ENCODE measurements at regions not wholly inside any gene's neighbourhood (a gene's known extent, or its start where the extent isn't known, plus 50 kb on each side); places are given as distances from the start of the nearest gene placed in this dataset.

GRCh38 chr18:45165176-45165713, 450.0 kb upstream of the SLC14A2 start:
- TF ChIP-seq CTCF (IDR thresholded peaks at IDR 0.05; ENCODE audit: low read depth, low read length) (no peak), POLR2A (IDR thresholded peaks at IDR 0.05; ENCODE audit: extremely low read depth, insufficient read length) (no peak), MYC (IDR thresholded peaks at IDR 0.05; ENCODE audit: low read depth, low read length) (no peak), MAX (IDR thresholded peaks at IDR 0.05; ENCODE audit: low read depth, low read length) (no peak)
- DNase-seq (ENCODE audit: low read depth), result no peak
- no peak overlapping the region for H3K4me3 ChIP-seq (ENCODE audit: low read depth, low read length)

GRCh38 chr18:45165871-45166270, 449.4 kb upstream of the SLC14A2 start:
- no peak for DNase-seq (ENCODE audit: low read depth)
- TF ChIP-seq MAX (IDR thresholded peaks at IDR 0.05; ENCODE audit: low read depth, low read length) (no peak), POLR2A (IDR thresholded peaks at IDR 0.05; ENCODE audit: extremely low read depth, insufficient read length) (no peak), CTCF (IDR thresholded peaks at IDR 0.05; ENCODE audit: low read depth, low read length) (no peak)

GRCh38 chr18:45166341-45166835, 448.9 kb upstream of the SLC14A2 start:
- DNase-seq (ENCODE audit: low read depth), result no peak
- no peak overlapping the region for H3K4me3 ChIP-seq (ENCODE audit: low read depth, low read length)
- TF ChIP-seq CTCF (IDR thresholded peaks at IDR 0.05; ENCODE audit: low read depth, low read length) (no peak), MAX (IDR thresholded peaks at IDR 0.05; ENCODE audit: low read depth, low read length) (no peak), POLR2A (IDR thresholded peaks at IDR 0.05; ENCODE audit: extremely low read depth, insufficient read length) (no peak), MYC (IDR thresholded peaks at IDR 0.05; ENCODE audit: low read depth, low read length) (no peak)

More at GRCh38 chr18:45165871-45166270, 449.4 kb upstream of the SLC14A2 start:
- H3K4me3 ChIP-seq (ENCODE audit: low read depth, low read length), result no peak overlapping the region

GRCh38 chr18:45166836-45167551, 448.3 kb upstream of the SLC14A2 start:
- no peak overlapping the region for H3K4me3 ChIP-seq (ENCODE audit: low read depth, low read length)
- TF ChIP-seq MAX (IDR thresholded peaks at IDR 0.05; ENCODE audit: low read depth, low read length), result no peak
- TF ChIP-seq POLR2A (IDR thresholded peaks at IDR 0.05; ENCODE audit: extremely low read depth, insufficient read length), result no peak
- DNase-seq (ENCODE audit: low read depth), result no peak

- TF ChIP-seq POLR2A (IDR thresholded peaks at IDR 0.05; ENCODE audit: extremely low read depth, insufficient read length), result no peak
- TF ChIP-seq MYC (IDR thresholded peaks at IDR 0.05; ENCODE audit: low read depth, low read length), result no peak
- no peak for TF ChIP-seq MAX (IDR thresholded peaks at IDR 0.05; ENCODE audit: low read depth, low read length)
- TF ChIP-seq CTCF (IDR thresholded peaks at IDR 0.05; ENCODE audit: low read depth, low read length), result no peak
- no peak for DNase-seq (ENCODE audit: low read depth)
- no peak overlapping the region for H3K4me3 ChIP-seq (ENCODE audit: low read depth, low read length)
Measured at GRCh38 chr18:45167631-45168280, 447.5 kb upstream of the SLC14A2 start.
